LNCaP clone FGC (cell line): ENCODE measurements at regions not wholly inside any gene's neighbourhood (a gene's known extent, or its start where the extent isn't known, plus 50 kb on each side); places are given as distances from the start of the nearest gene placed in this dataset.
A peak's percentile ranks its signal among the peaks of the same experiment; 100 is the strongest.

ENCODE experiments used
- DNase-seq: peaks from one replicate; pipeline ENCODE4 v3.0.0-alpha.2; 2011; ENCODE audit warnings: low read depth
- H3K4me3 ChIP-seq: 2 replicates; pipeline ENCODE4 v1.5.1; 2011; ENCODE audit warnings: mild to moderate bottlenecking, low read depth, low read length, control low read depth
- TF ChIP-seq, protein P1 (sequence below): IDR thresholded peaks from 2 replicates; pipeline ENCODE4 v1.5.1; 2012; ENCODE audit warnings: mild to moderate bottlenecking; ENCODE audit not compliant: control insufficient read depth, insufficient read depth; ENCODE audit errors: extremely low read depth

DNA sequence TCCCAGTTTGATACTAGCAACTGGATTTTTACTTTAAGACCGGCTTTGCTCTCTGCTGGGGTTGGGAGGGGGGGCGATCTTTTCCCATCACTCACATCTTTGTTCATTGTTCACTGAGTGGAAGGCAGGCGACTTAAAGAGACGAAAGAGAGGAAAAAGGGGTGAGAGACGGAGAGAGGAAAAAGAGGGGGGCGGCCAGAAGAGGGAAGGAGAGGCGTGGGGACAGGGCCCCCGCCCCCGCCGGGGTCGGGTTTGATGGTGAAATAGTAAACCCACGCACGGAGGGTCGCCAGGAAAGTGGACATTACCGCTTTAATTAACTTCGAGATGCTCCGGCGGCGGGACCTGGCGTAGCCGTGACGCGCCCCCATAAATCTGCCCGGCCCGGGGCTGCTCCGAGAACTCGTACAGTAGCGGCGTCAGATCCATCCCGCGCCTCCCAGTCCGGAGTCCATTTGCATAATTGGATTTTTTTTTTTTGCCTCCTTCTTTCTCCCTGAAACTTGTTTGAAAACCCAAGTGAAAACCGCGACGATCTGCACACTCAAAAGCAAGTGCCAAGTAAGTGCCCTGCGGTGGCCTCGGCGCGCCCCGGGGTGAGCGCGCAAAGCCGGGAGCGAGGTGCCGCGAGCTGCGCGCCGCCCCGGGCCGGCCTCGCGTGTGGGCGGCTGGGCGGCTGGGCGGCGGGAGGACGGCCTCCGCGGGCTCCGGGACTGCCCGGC lies 143.9 kb upstream of the ZNF536 start:
- TF ChIP-seq, protein P1, sequence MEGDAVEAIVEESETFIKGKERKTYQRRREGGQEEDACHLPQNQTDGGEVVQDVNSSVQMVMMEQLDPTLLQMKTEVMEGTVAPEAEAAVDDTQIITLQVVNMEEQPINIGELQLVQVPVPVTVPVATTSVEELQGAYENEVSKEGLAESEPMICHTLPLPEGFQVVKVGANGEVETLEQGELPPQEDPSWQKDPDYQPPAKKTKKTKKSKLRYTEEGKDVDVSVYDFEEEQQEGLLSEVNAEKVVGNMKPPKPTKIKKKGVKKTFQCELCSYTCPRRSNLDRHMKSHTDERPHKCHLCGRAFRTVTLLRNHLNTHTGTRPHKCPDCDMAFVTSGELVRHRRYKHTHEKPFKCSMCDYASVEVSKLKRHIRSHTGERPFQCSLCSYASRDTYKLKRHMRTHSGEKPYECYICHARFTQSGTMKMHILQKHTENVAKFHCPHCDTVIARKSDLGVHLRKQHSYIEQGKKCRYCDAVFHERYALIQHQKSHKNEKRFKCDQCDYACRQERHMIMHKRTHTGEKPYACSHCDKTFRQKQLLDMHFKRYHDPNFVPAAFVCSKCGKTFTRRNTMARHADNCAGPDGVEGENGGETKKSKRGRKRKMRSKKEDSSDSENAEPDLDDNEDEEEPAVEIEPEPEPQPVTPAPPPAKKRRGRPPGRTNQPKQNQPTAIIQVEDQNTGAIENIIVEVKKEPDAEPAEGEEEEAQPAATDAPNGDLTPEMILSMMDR: no peak
- peak overlapping the region; percentile 24 for H3K4me3 ChIP-seq

DNA sequence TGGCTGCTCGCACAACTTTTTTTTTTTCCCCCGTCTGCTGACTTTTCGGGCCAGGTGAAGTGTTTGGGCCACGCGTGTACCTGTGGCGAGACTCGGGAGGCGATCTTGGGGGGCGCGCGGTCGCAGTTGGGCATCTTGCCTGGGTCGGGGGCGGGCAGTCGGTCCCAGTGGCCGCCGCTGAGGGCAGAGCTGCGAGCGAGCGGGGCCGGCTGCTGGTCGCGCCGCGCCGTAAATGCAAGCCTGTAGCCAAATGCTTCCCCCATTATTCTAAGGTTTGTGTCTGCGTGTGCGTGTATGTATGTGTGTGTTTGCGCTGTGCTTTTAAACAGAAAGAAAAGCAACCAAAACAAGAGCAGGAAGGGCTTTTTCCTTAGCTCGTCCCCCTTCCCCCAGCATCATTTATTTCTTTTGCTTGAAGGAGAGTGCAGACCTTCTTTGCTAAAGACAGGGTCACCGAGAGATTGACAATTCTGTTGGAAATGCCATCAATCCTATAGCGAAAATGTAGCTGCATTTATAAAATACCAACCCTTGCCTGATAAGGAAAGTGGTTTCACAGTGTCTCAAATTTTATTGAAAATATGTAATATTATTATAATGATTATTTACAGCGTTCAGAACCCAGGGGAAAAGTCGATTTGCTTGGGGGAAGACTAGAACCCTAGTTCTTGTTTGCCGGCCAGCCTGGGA lies 143.2 kb upstream of the ZNF536 start:
- no peak for DNase-seq
- TF ChIP-seq, protein P1: no peak

More for the DNA sequence above, 143.9 kb upstream of the ZNF536 start:
- no peak for DNase-seq

DNA sequence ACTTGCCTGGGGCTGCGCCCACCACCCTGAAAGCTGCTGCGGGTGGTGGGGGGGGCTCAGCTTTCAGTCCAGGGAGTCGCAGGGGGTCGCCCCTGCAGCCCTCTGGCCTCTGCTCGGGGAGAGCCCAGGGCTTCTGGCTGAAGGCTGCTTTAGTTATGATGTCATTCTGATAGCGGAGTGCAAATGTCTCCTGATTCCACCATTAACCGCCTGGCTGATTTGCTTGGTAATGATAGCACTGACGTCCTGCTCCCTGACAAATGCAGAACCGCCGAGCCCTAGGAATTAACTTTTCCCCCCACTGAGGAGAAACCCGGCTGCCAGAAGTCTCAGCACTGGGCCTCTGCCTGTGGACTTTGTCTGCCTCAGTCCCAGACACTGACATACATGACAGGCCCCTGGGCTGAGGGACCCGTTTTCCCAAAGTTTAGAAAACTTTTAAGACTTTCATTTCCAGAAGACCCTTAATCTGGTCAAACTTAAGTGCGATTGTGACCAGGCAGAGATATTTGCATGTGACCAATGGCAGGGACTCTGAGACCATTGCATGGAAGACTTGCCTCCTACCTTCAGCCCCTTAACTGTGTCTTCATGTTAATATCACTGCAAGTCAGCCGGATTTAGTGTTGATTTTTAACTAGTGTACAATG lies 142.5 kb upstream of the ZNF536 start:
- DNase-seq: no peak
- TF ChIP-seq, protein P1: no peak
- no peak overlapping the region for H3K4me3 ChIP-seq

More for the DNA sequence above, 143.2 kb upstream of the ZNF536 start:
- no peak overlapping the region for H3K4me3 ChIP-seq

DNA sequence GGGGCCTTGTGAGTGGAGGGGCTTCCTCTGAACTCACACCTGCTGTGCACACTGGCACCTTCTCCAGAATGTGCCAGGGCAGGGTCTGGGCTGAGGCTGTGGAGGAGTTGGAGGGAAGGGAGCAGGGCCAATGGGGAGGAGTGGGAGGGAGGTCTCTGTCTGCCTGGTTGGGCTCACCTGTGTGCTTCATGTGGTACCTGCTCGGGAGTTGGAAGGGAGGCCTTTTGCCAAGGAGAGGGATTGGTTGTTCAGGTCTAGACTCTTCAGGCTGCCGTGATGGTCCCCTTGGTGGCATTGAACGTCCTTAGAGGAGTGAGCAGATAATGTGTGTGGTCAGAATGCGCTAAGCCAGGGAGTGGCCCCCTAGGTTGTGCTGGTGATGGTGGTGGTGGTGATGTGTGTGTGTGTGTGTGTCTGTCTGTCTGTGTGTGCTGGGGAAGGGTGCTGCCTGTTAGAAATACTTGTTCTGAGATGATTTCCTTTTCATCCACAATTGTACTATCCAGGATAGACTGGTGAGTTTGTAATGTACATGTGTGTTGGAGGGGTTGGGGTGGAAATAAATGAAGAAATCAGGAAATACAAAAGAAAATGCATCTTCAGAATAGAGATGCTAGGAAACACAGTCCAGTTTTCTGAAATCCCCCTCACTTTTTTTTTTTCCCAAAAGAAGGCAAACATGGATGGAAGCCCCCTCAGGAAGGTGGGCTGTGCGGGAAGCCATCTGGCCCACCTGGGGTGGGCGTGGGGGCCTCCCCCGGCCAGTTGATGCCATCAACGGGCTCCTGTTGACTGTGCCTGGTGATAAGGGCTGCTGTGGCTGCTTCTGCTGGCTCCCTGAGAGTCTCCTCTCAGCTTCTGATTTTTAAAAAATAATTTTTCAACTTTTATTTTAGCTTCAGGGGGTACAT lies 140.5 kb upstream of the ZNF536 start:
- no peak for DNase-seq
- TF ChIP-seq, protein P1: no peak
- H3K4me3 ChIP-seq: no peak overlapping the region

DNA sequence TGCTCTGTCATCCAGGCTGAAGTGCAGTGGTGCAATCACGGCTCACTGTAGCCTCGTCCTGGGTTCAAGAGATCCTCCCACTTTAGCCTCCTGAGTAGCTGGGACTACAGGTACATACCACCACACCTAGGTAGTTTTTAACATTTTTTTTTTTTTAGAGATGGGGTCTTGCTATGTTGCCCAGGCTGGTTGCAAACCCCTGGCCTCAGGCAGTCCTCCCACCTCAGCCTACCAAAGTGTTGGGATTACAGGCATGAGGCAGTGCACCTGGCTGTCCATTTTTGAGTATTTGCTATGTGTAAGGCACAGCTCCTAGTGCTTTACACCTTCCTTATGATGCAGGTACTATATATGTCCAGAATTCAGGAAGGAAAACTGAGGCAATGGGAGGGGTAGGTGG lies 138.8 kb upstream of the ZNF536 start:
- no peak for DNase-seq
- TF ChIP-seq, protein P1: no peak
- no peak overlapping the region for H3K4me3 ChIP-seq

DNA sequence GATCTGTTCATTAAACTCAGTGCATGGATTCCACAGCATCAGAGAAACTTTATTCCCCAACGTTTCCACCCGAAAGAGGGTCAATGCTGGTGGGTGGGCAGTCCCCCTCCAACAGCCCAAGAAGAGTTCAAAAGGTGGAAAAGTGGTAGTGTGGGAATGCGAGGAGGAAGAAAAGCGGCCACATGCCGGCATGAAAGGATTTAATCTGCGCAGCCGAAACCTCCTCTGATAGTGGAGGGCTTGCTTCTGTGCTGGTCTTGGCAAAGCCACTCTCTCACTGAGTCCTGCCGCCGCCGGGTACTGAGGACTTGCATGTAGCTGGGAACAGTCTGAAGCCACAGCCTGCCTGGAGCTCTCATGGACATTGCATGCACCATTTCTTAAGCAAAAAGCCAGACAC lies 136.2 kb upstream of the ZNF536 start:
- TF ChIP-seq, protein P1: no peak
- no peak overlapping the region for H3K4me3 ChIP-seq
- DNase-seq: no peak
